HCT116 (cell line): ENCODE measurements at regions not wholly inside any gene's neighbourhood (a gene's known extent, or its start where the extent isn't known, plus 50 kb on each side); places are given as distances from the start of the nearest gene placed in this dataset.
"Not testable (repeated sequence)": the region's sequence is repeated elsewhere in the genome, so short reads cannot be mapped to it uniquely, and the experiment has no call there.

Experiments used
- ATAC-seq: fragments of 200-7000 bp; cut with Tn5 transposase; 2 replicates; pipeline ENCODE4 v1.9.1; 2020; ENCODE audit warnings: mild to moderate bottlenecking, moderate library complexity
- BruUV-seq: library from RNA; stranded (reverse); fragments of 400-500 nt; replicated peaks from 2 replicates; lab custom pipeline; 2021; lab: Mats Ljungman, UMichigan
- CTCF ChIA-PET: fragments of 300-600 bp; sonication (Branson Sonifier 250); formaldehyde crosslinking; loops from one replicate; lab custom pipeline; 2021; ENCODE audit warnings: antibody characterized with exemption; lab: Charles Lee
- POLR2A ChIA-PET: fragments of 300-600, 350-600 bp; sonication (Branson Sonifier 250); formaldehyde crosslinking; loops from one replicate; lab custom pipeline; 2021; ENCODE audit warnings: antibody characterized with exemption; lab: Charles Lee
- RAD21 ChIA-PET, 2 experiments: fragments of 300-600 bp; sonication (Branson Sonifier 250); formaldehyde crosslinking; loops; one replicate each; lab custom pipeline; 2023; ENCODE audit warnings: low total read pairs in 2 of 2; ENCODE audit not compliant: uncharacterized antibody in 2 of 2, unreplicated experiment in 2 of 2, low non-redundant PET in 1 of 2; lab: Charles Lee
- DNase-seq: peaks from one replicate; pipeline ENCODE4 v3.0.0-alpha.2; 2010; ENCODE audit warnings: low read depth, low spot score
- H2AFZ ChIP-seq: fragments of 200-600 bp; shearing (Covaris generic), sonication (generic); 2 replicates; pipeline ENCODE4 v1.6.1; 2017; ENCODE audit warnings: low read depth, mixed run types, mixed read lengths, antibody characterized with exemption, low read length; ENCODE audit not compliant: poor library complexity, severe bottlenecking
- H3K27ac ChIP-seq: 2 replicates; pipeline ENCODE4 v1.5.1; 2012; ENCODE audit warnings: low read depth, low read length
- H3K27me3 ChIP-seq: fragments of 200-600 bp; sonication (generic); 2 replicates; pipeline ENCODE4 v1.6.1; 2016; ENCODE audit warnings: mixed run types, low read length, mixed read lengths; ENCODE audit not compliant: insufficient read depth
- H3K36me3 ChIP-seq, 2 experiments: fragments of 200-500 bp in 1 of 2; fragments of 200-600 bp in 1 of 2; sonication (Bioruptor generic) in 1 of 2; sonication (generic) in 1 of 2; 2 replicates each; pipeline versions ENCODE4 v1.5.1 to v1.6.1; 2014 to 2016; ENCODE audit warnings: low read length in 2 of 2, inconsistent platforms in 1 of 2, mixed read lengths in 1 of 2, mixed run types in 1 of 2; ENCODE audit not compliant: insufficient read depth in 2 of 2, control insufficient read depth in 1 of 2
- H3K4me1 ChIP-seq, 2 experiments: fragments of 200-600 bp in 1 of 2; sonication (generic) in 1 of 2; 2 replicates each; pipeline versions ENCODE4 v1.5.1 to v1.6.1; 2012 to 2017; ENCODE audit warnings: low read length in 2 of 2, inconsistent platforms in 1 of 2, mild to moderate bottlenecking in 1 of 2, mixed read lengths in 1 of 2, mixed run types in 1 of 2, moderate library complexity in 1 of 2; ENCODE audit not compliant: insufficient read depth in 2 of 2, control insufficient read depth in 1 of 2
- H3K4me2 ChIP-seq: fragments of 200-600 bp; sonication (generic); 2 replicates; pipeline ENCODE4 v1.6.1; 2017; ENCODE audit warnings: mixed run types, low read length, mixed read lengths
- H3K4me3 ChIP-seq, 2 experiments: fragments of 200-600 bp in 1 of 2; sonication (generic) in 1 of 2; replicated peaks in 1 of 2; 2 replicates each; pipeline ENCODE4 v1.5.1; 2011 to 2016; ENCODE audit warnings: low read length in 2 of 2, control low read depth in 1 of 2, low read depth in 1 of 2, mild to moderate bottlenecking in 1 of 2, mixed read lengths in 1 of 2, mixed run types in 1 of 2
- H3K79me2 ChIP-seq: fragments of 200-600 bp; sonication (generic); 2 replicates; pipeline ENCODE4 v1.6.1; 2017; ENCODE audit warnings: mild to moderate bottlenecking, mixed run types, low read length, moderate library complexity, mixed read lengths; ENCODE audit not compliant: insufficient read depth
- H3K9ac ChIP-seq: fragments of 200-600 bp; sonication (generic); 2 replicates; pipeline ENCODE4 v1.6.1; 2016; ENCODE audit warnings: low read length, mixed read lengths
- H3K9me2 ChIP-seq: fragments of 200-600 bp; sonication (generic), shearing (Covaris generic); 2 replicates; pipeline ENCODE4 v1.6.1; 2017; ENCODE audit warnings: mixed run types, mild to moderate bottlenecking, moderate library complexity; ENCODE audit not compliant: insufficient read depth
- H3K9me3 ChIP-seq, 2 experiments: fragments of 200-500 bp in 1 of 2; fragments of 200-600 bp in 1 of 2; sonication (Bioruptor generic) in 1 of 2; sonication (generic) in 1 of 2; 2 replicates each; pipeline ENCODE4 v1.6.1; 2014 to 2017; ENCODE audit warnings: low read length in 2 of 2, mixed read lengths in 2 of 2, inconsistent platforms in 1 of 2, low read depth in 1 of 2, mild to moderate bottlenecking in 1 of 2, mixed run types in 1 of 2, moderate library complexity in 1 of 2; ENCODE audit not compliant: control insufficient read depth in 1 of 2, insufficient read depth in 1 of 2
- H4K20me1 ChIP-seq: fragments of 200-600 bp; sonication (generic), shearing (Covaris generic); 2 replicates; pipeline ENCODE4 v1.6.1; 2017; ENCODE audit warnings: mixed run types, mild to moderate bottlenecking, moderate library complexity; ENCODE audit not compliant: insufficient read depth
- CTCF ChIP-seq, 3 experiments: fragments of 200-600 bp in 1 of 3; sonication (generic) in 1 of 3; IDR thresholded peaks in 2 of 3; conservative IDR thresholded peaks in 1 of 3; 2 replicates each; pipeline ENCODE4 v1.5.1; 2012 to 2017; ENCODE audit warnings: low read depth in 2 of 3, low read length in 2 of 3, antibody characterized with exemption in 1 of 3, borderline replicate concordance in 1 of 3, control low read depth in 1 of 3, mild to moderate bottlenecking in 1 of 3, mixed read lengths in 1 of 3, mixed run types in 1 of 3, moderate library complexity in 1 of 3; ENCODE audit not compliant: insufficient read depth in 1 of 3
- EZH2 ChIP-seq: fragments of 200-600 bp; sonication (generic); IDR thresholded peaks from 2 replicates; pipeline ENCODE4 v1.6.1; 2017; ENCODE audit warnings: antibody characterized with exemption, mixed run types
- POLR2AphosphoS5 ChIP-seq: IDR thresholded peaks from 2 replicates; pipeline ENCODE4 v1.6.1; 2011; ENCODE audit warnings: mild to moderate bottlenecking, low read depth, low read length, moderate library complexity
- intact Hi-C: fragments of 100-400 bp; cut with micrococcal nuclease; formaldehyde crosslinking; loops from 2 replicates; pipeline ENCODE4 v1.10.0; 2022

DNA sequence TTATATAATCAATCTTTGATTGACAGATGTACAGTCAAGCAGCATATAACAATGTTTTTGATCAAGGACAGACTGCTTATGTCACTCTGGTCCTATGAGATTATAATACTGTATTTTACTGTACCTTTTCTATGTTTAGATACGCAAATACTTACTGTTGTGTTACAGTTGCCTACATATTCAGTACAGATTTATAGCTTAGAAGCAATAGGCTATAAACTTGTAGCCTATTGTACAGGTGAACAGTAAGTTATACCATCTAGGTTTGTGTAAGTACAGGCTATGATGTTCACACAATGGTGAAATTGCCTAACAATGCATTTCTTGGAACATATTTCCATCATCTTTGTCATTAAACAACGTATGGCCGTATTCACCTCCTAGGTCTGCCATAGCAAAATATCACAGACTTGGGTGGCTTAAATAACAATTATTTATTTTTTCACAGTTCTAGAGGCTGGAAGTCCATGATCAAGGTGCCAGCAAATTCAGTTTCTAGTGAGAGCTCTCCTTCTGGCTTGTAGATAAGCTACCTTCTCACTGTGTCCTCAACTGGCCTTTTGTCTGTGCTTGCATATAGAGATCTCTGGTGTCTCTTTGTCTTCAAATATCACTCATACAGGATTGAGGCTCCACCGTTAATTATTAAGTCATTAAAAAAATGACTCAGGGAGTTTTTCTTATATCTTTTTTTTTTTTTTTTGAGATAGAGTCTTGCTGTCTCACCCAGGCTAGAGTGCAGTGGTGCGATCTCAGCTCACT lies 89.1 kb downstream of the EBLN2 start:
- no peaks in the 10 kb centered on the region for H3K9me2 ChIP-seq
- no peak overlapping the region for H3K4me3 ChIP-seq
- H3K4me2 ChIP-seq: no peak overlapping the region
- no peaks in the 10 kb centered on the region for H4K20me1 ChIP-seq
- H2AFZ ChIP-seq: no peak overlapping the region
- H3K9me3 ChIP-seq: no peaks in the 10 kb centered on the region
- intact Hi-C loops: no loop called here
- H3K27me3 ChIP-seq: peaks cover 14% of the 10 kb centered on the region
- no peak overlapping the region for H3K27ac ChIP-seq
- H3K36me3 ChIP-seq: no peaks in the 10 kb centered on the region
- H3K79me2 ChIP-seq: no peaks in the 10 kb centered on the region
- no peak overlapping the region for H3K9ac ChIP-seq
- DNase-seq (no peak), ATAC-seq (no peak)
- CTCF ChIA-PET: no interaction called here
- no peaks in the 10 kb centered on the region for H3K4me1 ChIP-seq
- POLR2A ChIA-PET: no interaction called here
- RAD21 ChIA-PET: no interaction called here
- BruUV-seq: no TSS peak
- no peak for TF ChIP-seq POLR2AphosphoS5
- TF ChIP-seq CTCF (IDR thresholded peaks at IDR 0.05 in 2 of 3, conservative IDR thresholded peaks at IDR 0.05 in 1 of 3; ENCODE audit: borderline replicate concordance in 1 of 3, insufficient read depth in 1 of 3, low read depth in 2 of 3, low read length in 2 of 3): no peak
- TF ChIP-seq EZH2: no peak

GRCh38 chr3:73152571-73152970 lies 91.1 kb downstream of the EBLN2 start:
- H3K4me3 ChIP-seq, H3K9ac ChIP-seq, H3K9me2 ChIP-seq, DNase-seq, H3K4me1 ChIP-seq, H3K27ac ChIP-seq, H3K36me3 ChIP-seq, ATAC-seq, intact Hi-C loops, H4K20me1 ChIP-seq, RAD21 ChIA-PET, H2AFZ ChIP-seq, POLR2A ChIA-PET, BruUV-seq, CTCF ChIA-PET, H3K4me2 ChIP-seq, H3K79me2 ChIP-seq, H3K9me3 ChIP-seq: not testable (repeated sequence)
- peaks cover 14% of the 10 kb centered on the region for H3K27me3 ChIP-seq

GRCh38 chr3:73153057-73153456 lies 91.6 kb downstream of the EBLN2 start:
- peaks cover 13% of the 10 kb centered on the region for H3K27me3 ChIP-seq
- H2AFZ ChIP-seq, H3K36me3 ChIP-seq, BruUV-seq, H3K27ac ChIP-seq, DNase-seq, ATAC-seq, intact Hi-C loops, H3K9me3 ChIP-seq, RAD21 ChIA-PET, H3K4me1 ChIP-seq, CTCF ChIA-PET, H3K9me2 ChIP-seq, H3K4me3 ChIP-seq, H4K20me1 ChIP-seq, H3K4me2 ChIP-seq, POLR2A ChIA-PET, H3K9ac ChIP-seq, H3K79me2 ChIP-seq: not testable (repeated sequence)

DNA sequence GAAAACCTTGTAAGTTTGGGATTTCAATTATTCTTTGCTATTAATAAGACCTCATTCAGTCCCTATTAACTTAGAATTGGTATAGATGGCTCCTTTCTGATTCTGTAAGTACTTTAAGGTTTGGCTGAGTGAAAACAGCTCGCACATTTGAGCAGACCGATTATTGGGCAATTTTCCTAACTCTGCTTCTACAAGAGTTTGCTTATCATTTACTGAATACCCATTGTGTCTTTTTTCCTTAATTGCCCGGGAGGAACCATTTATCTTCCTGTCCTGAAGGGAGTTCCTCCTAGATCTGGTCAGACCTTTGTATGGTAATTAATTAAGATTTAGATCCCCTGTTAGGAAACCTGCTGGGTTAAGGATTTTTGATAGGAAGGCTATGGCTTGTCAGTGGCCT lies 92.8 kb downstream of the EBLN2 start:
- H3K4me1 ChIP-seq, intact Hi-C loops, POLR2A ChIA-PET, H3K4me2 ChIP-seq, H3K9ac ChIP-seq, H3K9me2 ChIP-seq, H3K79me2 ChIP-seq, H3K27ac ChIP-seq, DNase-seq, ATAC-seq, H4K20me1 ChIP-seq, H3K36me3 ChIP-seq, CTCF ChIA-PET, RAD21 ChIA-PET, H2AFZ ChIP-seq, BruUV-seq, H3K9me3 ChIP-seq, H3K27me3 ChIP-seq, H3K4me3 ChIP-seq: not testable (repeated sequence)
